Stimulated activated naive CD4-positive, alpha-beta T cell treated with Interleukin-2 at 50 U/mL for 16 hours (primary cell): ENCODE measurements at regions not wholly inside any gene's neighbourhood (a gene's known extent, or its start where the extent isn't known, plus 50 kb on each side); places are given as distances from the start of the nearest gene placed in this dataset.
"Not testable (repeated sequence)": the region's sequence is repeated elsewhere in the genome, so short reads cannot be mapped to it uniquely, and the experiment has no call there.

Source experiments
- DNase-seq: peaks from one replicate; lab custom pipeline; 2025; lab: John Stamatoyannopoulos, UW

GRCh38 chrX:65331371-65331770, 203.2 kb downstream of the LAS1L start:
- DNase-seq = no peak

- no peak for DNase-seq
These were observed 234.3 kb downstream of the LAS1L start for GRCh38 chrX:65300104-65300809.

GRCh38 chrX:65282905-65283304, 251.7 kb downstream of the LAS1L start:
- not testable (repeated sequence) for DNase-seq

GRCh38 chrX:65273152-65273551, 261.4 kb downstream of the LAS1L start:
- DNase-seq = no peak

- no peak for DNase-seq
These were observed 268.1 kb downstream of the LAS1L start for GRCh38 chrX:65266482-65266881.

GRCh38 chrX:65253817-65254216, 277.6 kb upstream of the ZC4H2 start:
- no peak for DNase-seq

- DNase-seq = no peak
These were observed 264.9 kb upstream of the ZC4H2 start for GRCh38 chrX:65241059-65241721.

GRCh38 chrX:65203545-65203944, 227.3 kb upstream of the ZC4H2 start:
- DNase-seq = no peak

GRCh38 chrX:65196758-65197360, 220.6 kb upstream of the ZC4H2 start:
- DNase-seq = no peak

- DNase-seq = no peak
These were observed 219.4 kb upstream of the ZC4H2 start for GRCh38 chrX:65195621-65196020.

- no peak for DNase-seq
These were observed 218.3 kb upstream of the ZC4H2 start for GRCh38 chrX:65194547-65194946.

GRCh38 chrX:65163325-65163724, 187.1 kb upstream of the ZC4H2 start:
- DNase-seq = not testable (repeated sequence)

- DNase-seq = no peak
These were observed 172.0 kb upstream of the ZC4H2 start for GRCh38 chrX:65148232-65148631.

GRCh38 chrX:65136424-65136823, 160.2 kb upstream of the ZC4H2 start:
- DNase-seq = no peak

GRCh38 chrX:65127842-65128241, 151.6 kb upstream of the ZC4H2 start:
- DNase-seq = no peak

GRCh38 chrX:65098851-65099250, 122.6 kb upstream of the ZC4H2 start:
- DNase-seq = no peak

GRCh38 chrX:65093658-65094057, 117.4 kb upstream of the ZC4H2 start:
- no peak for DNase-seq

GRCh38 chrX:65073233-65073632, 97.0 kb upstream of the ZC4H2 start:
- DNase-seq = no peak

- no peak for DNase-seq
These were observed 96.3 kb upstream of the ZC4H2 start for GRCh38 chrX:65072590-65072989.

GRCh38 chrX:65058626-65059025, 82.4 kb upstream of the ZC4H2 start:
- not testable (repeated sequence) for DNase-seq

GRCh38 chrX:65045001-65045400, 68.8 kb upstream of the ZC4H2 start:
- no peak for DNase-seq

- DNase-seq = peak; percentile 4
These were observed 59.2 kb upstream of the ZC4H2 start for GRCh38 chrX:65035446-65035770.

GRCh38 chrX:65034668-65035445, 58.6 kb upstream of the ZC4H2 start, which contains the start of gene ZC3H12B:
ZC3H12B (plus strand) TSS chrX:65034826.
- DNase-seq = peak; percentile 76
